H4 (cell line): ENCODE measurements at regions not wholly inside any gene's neighbourhood (a gene's known extent, or its start where the extent isn't known, plus 50 kb on each side); places are given as distances from the start of the nearest gene placed in this dataset.
"Not testable (repeated sequence)": the region's sequence is repeated elsewhere in the genome, so short reads cannot be mapped to it uniquely, and the experiment has no call there.

Experiments used
- DNase-seq: peaks from one replicate; pipeline ENCODE4 v3.0.0-alpha.2; 2015; ENCODE audit warnings: low spot score

- DNase-seq = no peak
Measured at GRCh38 chr2:194696690-194697089, 960.3 kb upstream of the SLC39A10 start.

DNA sequence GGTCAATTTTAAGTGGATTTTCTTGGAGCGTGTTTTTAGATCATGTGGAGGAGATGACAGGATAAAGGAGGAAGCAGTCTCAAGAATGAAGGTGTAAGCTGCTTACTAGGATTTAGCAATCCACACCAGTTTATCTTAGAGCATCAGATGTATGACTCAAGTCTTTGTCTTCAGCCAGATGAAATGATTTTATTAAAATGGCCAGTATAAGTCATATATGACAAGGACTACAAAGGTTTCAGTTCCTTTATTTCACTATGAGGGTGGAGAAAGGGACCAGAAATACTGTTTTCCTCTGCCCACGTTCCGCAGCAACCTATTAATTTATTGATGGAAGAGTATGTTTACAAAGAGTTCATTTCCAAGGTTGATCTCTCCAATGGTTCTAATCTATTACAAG, 970.5 kb upstream of the SLC39A10 start:
- DNase-seq = no peak

DNA sequence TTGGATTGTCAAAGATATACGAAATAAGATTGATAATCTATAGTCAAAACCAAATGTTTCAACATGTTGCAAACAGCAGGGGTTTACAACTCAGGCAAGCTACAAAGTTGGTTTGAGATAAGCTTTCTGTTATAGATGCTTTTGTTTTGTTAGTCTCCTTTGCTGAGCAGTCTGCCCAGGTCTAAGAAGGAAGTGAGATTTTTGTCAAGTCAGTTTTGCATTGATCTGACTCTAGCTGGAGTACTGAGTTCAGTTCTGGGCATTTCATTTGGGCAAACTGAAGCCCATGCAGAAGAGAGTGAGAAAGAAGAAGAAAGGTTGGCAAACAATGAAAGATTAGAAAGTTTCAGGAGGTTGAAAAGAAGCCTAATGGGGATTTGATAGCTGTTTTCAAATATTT, 983.0 kb upstream of the SLC39A10 start:
- no peak for DNase-seq

DNA sequence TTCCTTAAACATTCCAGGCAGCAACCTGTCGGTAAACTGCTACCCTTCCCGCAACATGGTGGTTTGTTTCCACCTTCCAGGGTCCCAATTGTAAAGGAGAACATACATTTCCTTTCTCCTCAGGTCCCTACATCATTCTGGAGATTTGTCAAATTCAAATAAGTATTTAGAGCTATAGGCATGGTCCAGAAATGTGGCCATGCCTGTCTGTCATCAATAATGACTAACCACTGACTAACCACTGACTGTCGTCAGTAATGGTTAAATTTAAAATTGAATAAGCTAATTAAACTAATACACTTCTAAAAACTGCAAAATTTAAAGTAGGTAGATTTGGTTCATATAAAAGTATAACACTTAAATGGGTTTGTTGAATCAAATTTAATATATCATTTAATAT, 984.0 kb upstream of the SLC39A10 start:
- DNase-seq = no peak

DNA sequence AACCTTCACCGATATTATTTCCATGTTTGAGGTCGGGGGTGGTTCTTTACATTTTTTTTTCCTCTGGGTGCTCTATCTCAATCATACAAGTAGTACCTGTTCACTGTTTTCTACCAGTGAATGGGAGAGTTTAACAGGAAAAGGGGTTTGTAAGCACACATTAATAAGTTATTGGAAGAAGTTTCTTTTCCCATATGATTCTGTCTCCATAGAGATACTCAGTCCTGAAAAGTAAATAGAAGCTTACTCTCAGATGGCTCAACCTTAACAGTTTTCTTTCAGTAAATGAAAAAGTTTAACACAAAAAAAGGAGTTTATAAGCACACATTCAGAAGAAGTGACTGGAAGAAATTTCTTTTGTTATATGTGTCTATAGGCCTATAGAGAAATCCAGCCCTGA, 995.6 kb upstream of the SLC39A10 start:
- no peak for DNase-seq

GRCh38 chr2:194639057-194639456, 1018.0 kb upstream of the SLC39A10 start:
- DNase-seq = not testable (repeated sequence)

- no peak for DNase-seq
Measured at GRCh38 chr2:194621945-194622344, 1035.1 kb upstream of the SLC39A10 start.

GRCh38 chr2:194619366-194619765, 1037.7 kb upstream of the SLC39A10 start:
- DNase-seq = no peak

DNA sequence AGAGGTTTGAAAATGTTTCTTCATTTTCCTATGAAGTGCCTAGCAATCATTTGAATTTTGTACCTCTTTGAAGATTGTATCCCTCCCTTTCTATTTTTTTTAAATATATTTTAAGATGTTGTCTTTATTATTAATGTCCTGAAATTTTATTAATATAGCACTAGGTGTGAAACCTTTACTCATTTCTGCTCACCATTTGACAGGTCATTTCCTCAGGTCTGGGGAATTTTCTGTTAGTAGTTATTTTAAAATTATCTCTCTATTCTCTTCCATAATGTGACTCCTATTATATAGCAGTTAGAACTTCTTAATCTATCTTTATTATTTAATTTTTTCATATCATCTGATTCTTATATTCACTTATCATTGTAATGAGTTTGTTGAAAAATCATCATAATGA, 1038.6 kb upstream of the SLC39A10 start:
- DNase-seq = no peak

DNA sequence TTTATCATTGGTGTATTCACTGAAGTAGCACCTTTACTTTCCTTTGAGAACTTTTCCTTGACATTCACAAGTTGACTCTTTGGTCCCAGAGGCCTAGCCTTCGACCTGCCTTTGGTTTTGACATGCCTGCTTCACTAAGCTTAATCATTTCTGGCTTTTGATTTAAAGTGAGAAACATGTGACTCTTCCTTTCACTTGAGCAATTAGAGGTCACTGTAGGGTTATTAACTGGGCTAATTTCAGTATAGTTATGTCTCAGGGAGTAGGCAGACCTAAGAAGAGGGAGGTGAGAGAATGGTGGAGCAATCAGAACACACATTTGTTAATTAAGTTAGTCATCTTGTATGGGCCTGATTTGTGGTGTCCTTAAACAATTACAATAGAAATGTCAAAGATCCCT, 1040.7 kb upstream of the SLC39A10 start:
- no peak for DNase-seq

DNA sequence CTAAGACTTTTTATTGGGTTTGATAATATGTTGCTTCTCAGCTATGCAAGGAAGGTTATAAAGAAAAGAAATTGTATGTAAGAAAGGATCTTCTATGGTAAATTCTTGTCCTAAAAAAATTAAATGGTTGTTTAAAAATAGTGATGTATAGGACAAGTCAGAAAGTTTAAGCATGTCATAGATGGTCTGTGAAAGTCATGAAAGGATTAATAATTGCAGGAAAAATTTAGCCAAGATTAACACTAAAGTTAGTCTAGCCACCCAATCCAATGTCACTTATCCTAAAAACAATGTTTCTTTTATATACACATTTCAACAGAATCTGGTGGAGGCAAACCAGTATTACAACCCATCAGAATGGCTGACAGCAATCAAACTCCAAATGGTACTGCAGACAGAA, 1046.7 kb upstream of the SLC39A10 start:
- no peak for DNase-seq

DNA sequence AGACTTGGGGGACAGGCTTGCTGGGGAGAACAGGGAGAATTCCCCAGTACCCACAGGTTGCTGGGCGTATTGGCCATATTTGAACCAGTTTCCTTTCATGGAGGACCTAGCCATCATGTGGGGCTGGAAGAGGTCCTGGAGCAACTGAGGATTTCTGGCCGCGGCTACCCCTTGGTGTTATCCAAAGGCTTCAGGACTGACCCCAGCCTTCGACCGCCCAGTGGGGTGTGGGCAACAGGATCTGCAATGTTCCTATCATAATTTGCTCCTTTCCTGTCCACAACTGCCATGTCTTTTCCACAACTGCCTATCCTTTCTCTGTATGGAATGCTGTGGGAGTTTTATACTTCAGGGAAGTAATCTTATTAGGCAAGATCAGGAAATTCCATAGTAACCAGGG, 1053.6 kb upstream of the SLC39A10 start:
- no peak for DNase-seq

DNA sequence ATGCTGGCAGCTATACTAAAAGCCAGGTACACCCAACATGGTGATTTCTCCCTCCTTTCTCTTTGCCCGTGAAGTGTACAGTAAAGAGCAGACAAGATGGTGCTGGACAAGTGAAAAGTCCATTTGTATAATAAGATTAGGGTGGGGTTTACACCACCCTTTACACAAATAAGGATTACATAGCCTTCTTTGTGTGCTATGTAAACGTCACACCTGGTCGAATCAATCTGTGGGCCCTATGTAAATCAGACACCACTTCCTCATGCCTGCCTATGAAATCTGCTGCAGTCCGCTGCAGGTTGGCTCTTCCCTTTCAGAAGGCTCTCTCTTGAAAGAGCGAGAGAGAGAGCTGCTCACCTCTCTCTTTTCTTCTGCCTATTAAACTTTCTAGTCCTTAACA, 1054.3 kb upstream of the SLC39A10 start:
- DNase-seq = no peak

- DNase-seq = no peak
Measured at GRCh38 chr2:194591192-194591591, 1065.8 kb upstream of the SLC39A10 start.

DNA sequence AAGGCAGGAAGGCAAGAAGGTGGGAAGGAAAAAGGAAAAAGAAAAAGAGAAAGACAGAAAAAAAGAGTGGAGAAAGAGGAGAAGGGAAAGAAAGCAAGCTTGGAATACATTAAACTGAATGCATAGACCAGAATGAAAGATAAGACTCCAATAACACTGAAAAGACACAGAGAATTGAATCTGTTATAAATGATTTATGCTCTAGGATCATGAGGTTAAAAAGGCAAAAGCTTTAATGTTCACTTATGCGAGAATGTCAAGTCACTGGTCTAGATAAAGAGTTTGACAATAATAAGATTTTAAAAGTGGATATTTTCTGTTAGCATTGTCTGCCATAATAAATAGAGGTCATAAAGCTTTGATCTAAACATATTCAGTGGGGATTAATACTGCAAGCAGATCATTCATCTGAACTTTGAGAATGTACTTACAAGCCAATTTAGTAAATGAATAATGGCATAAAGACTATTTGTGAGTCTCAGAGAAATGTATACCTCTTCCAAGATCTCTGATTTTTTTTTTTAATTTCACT, 1069.2 kb upstream of the SLC39A10 start:
- no peak for DNase-seq

GRCh38 chr2:194567661-194568017, 1089.4 kb upstream of the SLC39A10 start:
- no peak for DNase-seq

DNA sequence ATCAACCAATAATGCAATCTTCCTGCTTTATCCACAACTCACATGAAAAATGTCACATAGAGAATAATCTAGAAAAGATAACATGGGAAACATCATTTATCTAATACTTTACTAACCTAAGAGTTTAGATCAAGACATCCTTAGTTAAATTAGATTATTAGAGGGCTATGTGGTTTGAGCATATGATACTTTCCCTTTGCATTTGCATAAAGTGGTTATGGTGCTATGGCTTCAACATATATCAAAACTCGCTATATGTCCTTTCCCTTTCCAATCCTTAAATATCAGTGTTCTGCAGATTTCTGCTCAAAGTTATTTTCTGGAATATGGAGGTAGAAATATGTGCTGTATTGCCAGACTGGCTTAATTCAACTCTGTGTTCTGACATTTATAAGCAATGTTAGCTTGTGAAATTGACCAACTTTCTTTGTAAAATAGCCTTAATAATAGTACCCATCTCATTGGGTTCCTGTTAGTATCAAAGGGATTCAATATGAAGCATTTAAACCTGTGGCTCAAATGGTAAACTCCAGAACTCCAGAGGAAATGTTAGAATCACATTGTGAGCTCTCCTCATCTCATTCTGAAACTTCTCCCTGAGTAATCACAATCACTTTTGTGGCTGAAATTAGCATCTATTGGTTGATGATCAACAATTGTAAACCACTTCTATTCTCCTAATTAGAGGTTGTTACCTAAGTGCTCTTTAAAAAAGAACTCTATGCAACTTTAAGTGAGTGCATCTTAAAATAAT, 1089.9 kb upstream of the SLC39A10 start:
- no peak for DNase-seq

GRCh38 chr2:194564422-194564821, 1092.6 kb upstream of the SLC39A10 start:
- DNase-seq = no peak

GRCh38 chr2:194562329-194562728, 1094.7 kb upstream of the SLC39A10 start:
- no peak for DNase-seq

- DNase-seq = no peak
Measured at GRCh38 chr2:194559964-194560363, 1097.1 kb upstream of the SLC39A10 start.

GRCh38 chr2:194559523-194559922, 1097.5 kb upstream of the SLC39A10 start:
- no peak for DNase-seq

- DNase-seq = no peak
Measured at GRCh38 chr2:194557993-194558392, 1099.0 kb upstream of the SLC39A10 start.

- DNase-seq = no peak
Measured at GRCh38 chr2:194556629-194557028, 1100.4 kb upstream of the SLC39A10 start.

DNA sequence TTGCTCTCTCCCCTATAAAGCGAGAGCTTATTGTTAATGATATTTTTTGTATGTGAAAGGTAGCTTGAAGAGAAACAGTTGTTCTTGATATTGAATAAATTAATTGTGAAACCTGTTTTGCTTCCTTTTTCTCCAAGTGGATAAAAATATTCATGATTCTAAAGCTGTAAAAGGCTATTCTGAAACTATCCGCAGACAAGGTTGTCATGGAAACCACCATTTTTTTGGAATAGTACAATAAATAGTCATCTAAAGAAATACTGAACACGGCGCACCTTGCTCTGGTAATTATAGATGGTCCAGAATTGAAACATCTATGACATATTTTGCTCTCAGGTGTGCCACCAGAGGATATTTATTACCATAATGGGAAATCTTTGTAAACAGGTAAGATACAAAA, 1103.0 kb upstream of the SLC39A10 start:
- no peak for DNase-seq
